ENCODE measurements at regions not wholly inside any gene's neighbourhood (a gene's known extent, or its start where the extent isn't known, plus 50 kb on each side); places are given as distances from the start of the nearest gene placed in this dataset.

- DNase-seq (ENCODE audit: low spot score): no peak
- ATAC-seq (ENCODE audit: insufficient number of reproducible peaks, low FRiP score, low read depth): no peak
These were observed 74.1 kb upstream of the NAA20 start for GRCh38 chr20:19943061-19943521.

DNA sequence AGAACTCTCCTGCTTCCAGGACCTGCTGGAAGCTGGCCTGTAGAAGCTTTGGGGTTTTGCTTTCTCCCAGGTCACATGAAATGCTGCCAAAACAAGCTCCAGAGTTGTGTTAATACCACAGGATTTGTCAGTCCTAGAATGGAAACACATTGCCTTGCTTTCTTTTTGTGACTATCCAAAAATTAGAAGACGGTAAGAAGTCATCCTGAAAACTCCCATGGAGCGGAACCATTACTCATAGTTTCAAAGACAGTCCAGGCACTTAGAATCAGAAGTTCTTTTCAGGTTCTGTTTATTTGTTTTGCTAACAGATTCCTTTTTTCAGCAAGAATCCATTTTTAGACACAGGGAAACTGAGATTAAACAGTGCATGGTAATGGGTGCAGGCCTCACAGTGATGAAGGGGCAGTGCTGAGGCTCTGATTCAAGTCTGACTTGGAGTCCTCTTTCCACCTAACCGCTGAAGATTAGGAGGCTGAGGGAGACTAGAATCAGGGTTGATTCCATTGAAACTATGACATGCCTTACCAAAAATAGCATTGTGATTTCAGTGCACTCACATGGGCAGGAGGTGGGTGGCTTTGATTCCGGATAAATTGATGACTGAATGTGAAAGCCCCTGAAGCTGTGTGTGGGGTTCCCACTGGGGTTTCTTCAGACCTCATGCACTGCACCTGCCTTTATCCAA lies 72.2 kb upstream of the NAA20 start:
- Histone ChIP-seq H3K9me3 (no peaks in the 10 kb centered on the region), H3K27ac (peak overlapping the region; percentile 84 to 91), H3K4me1 (ENCODE audit: control insufficient read depth in 1 of 2, low read depth in 2 of 2) (peaks cover 28 to 46% of the 10 kb centered on the region in 2 donors), H3K4me3 (peak overlapping the region; percentile 27), H3K36me3 (peaks cover 9% of the 10 kb centered on the region), H3K27me3 (replicated peaks; ENCODE audit: insufficient read depth) (no peaks in the 10 kb centered on the region)
- TF ChIP-seq CTCF (IDR thresholded peaks at IDR 0.05): no peak
- ATAC-seq (ENCODE audit: insufficient number of reproducible peaks, low FRiP score, low read depth) (peak; percentile 64), DNase-seq (ENCODE audit: low spot score) (no peak)

More at GRCh38 chr20:19943061-19943521, 74.1 kb upstream of the NAA20 start:
- no peak overlapping the region for H3K4me3 ChIP-seq
- no peaks in the 10 kb centered on the region for H3K27me3 ChIP-seq (replicated peaks; ENCODE audit: insufficient read depth)
- H3K27ac ChIP-seq: peak overlapping the region; percentile 51 to 61
- H3K9me3 ChIP-seq: no peaks in the 10 kb centered on the region
- peaks cover 9% of the 10 kb centered on the region for H3K36me3 ChIP-seq
- TF ChIP-seq CTCF (IDR thresholded peaks at IDR 0.05): no peak
- peaks cover 28 to 46% of the 10 kb centered on the region in 2 donors for H3K4me1 ChIP-seq (ENCODE audit: control insufficient read depth in 1 of 2, low read depth in 2 of 2)

GRCh38 chr20:19945732-19946670 lies 71.2 kb upstream of the NAA20 start:
- ATAC-seq (ENCODE audit: insufficient number of reproducible peaks, low FRiP score, low read depth) (peak; percentile 30), DNase-seq (ENCODE audit: low spot score) (no peak)
- Histone ChIP-seq H3K27me3 (replicated peaks; ENCODE audit: insufficient read depth) (no peaks in the 10 kb centered on the region), H3K36me3 (no peaks in the 10 kb centered on the region), H3K4me1 (ENCODE audit: control insufficient read depth in 1 of 2, low read depth in 2 of 2) (peaks cover 28 to 46% of the 10 kb centered on the region in 2 donors), H3K4me3 (peak overlapping the region; percentile 27), H3K9me3 (no peaks in the 10 kb centered on the region), H3K27ac (peak overlapping the region; percentile 84 to 91)
- no peak for TF ChIP-seq CTCF (IDR thresholded peaks at IDR 0.05)

DNA sequence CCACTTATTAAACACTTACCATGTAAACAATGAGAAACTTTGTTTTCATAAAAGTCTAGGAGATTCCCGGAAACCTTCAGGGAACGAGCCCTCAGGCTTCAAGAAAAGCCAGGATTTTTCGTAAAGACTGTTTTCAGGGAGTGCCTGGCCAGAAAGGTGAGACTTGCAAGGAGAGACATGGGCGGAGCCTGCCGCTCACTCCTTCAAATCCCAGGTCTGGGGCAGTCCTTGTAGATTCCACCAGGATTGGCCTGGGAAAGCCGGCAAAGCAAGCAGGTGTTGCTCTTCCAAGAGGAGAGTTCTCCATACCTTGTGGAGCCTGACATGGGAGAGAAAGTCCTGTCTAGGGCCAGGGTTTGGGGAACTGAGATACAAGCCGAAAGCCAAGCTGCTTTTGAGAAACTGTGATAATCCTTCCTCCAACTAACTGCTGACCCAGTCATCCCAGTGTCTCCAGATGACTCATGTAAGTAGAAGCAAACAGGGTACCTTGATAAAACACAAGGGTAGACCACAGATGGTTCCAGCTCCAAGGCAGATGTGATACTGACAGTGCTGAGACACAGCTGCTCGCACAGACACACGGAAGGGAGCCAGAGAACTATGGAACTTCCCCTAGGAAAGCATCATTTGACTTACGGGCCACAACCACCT lies 69.4 kb upstream of the NAA20 start:
- no peaks in the 10 kb centered on the region for H3K9me3 ChIP-seq
- H3K27me3 ChIP-seq (replicated peaks; ENCODE audit: insufficient read depth): no peaks in the 10 kb centered on the region
- ATAC-seq (ENCODE audit: insufficient number of reproducible peaks, low FRiP score, low read depth) (no peak), DNase-seq (ENCODE audit: low spot score) (no peak)
- no peak overlapping the region for H3K4me3 ChIP-seq
- H3K36me3 ChIP-seq: no peaks in the 10 kb centered on the region
- peaks cover 28 to 38% of the 10 kb centered on the region in 2 donors for H3K4me1 ChIP-seq (ENCODE audit: control insufficient read depth in 1 of 2, low read depth in 2 of 2)
- H3K27ac ChIP-seq: peak overlapping the region in 1 of 2 donors; percentile 34
- no peak for TF ChIP-seq CTCF (IDR thresholded peaks at IDR 0.05)
